ENCODE measurements at regions not wholly inside any gene's neighbourhood (a gene's known extent, or its start where the extent isn't known, plus 50 kb on each side); places are given as distances from the start of the nearest gene placed in this dataset.

- no peak overlapping the region for H3K27ac ChIP-seq (ENCODE audit: low read depth, low read length)
- H3K4me3 ChIP-seq (ENCODE audit: low read depth, low read length) = no peak overlapping the region
- TF ChIP-seq CTCF (IDR thresholded peaks at IDR 0.05; ENCODE audit: low read depth, low read length) = no peak
- ChIA-PET POLR2A (no interaction called here), CTCF (no interaction called here)
- no peaks in the 10 kb centered on the region for H3K9me3 ChIP-seq (ENCODE audit: control insufficient read depth, insufficient read depth, low read length)
- no peaks in the 10 kb centered on the region for H3K27me3 ChIP-seq (ENCODE audit: control insufficient read depth, insufficient read depth, low read length)
- DNase-seq (ENCODE audit: low read depth, low spot score) = no peak
These were observed 396.4 kb downstream of the CDK5RAP2 start for GRCh38 chr9:120183615-120184014.

GRCh38 chr9:120182011-120182410 lies 398.0 kb downstream of the CDK5RAP2 start:
- TF ChIP-seq CTCF (IDR thresholded peaks at IDR 0.05; ENCODE audit: low read depth, low read length) = no peak
- DNase-seq (ENCODE audit: low read depth, low spot score) = no peak
- ChIA-PET CTCF (no interaction called here), POLR2A (no interaction called here)
- H3K27ac ChIP-seq (ENCODE audit: low read depth, low read length) = no peak overlapping the region
- H3K4me3 ChIP-seq (ENCODE audit: low read depth, low read length) = no peak overlapping the region
- no peaks in the 10 kb centered on the region for H3K27me3 ChIP-seq (ENCODE audit: control insufficient read depth, insufficient read depth, low read length)
- H3K9me3 ChIP-seq (ENCODE audit: control insufficient read depth, insufficient read depth, low read length) = no peaks in the 10 kb centered on the region

- TF ChIP-seq CTCF (IDR thresholded peaks at IDR 0.05; ENCODE audit: low read depth, low read length) = no peak
- CTCF ChIA-PET = no interaction called here
These were observed 402.8 kb downstream of the CDK5RAP2 start for GRCh38 chr9:120177121-120177520.

GRCh38 chr9:120175031-120175430 lies 404.9 kb downstream of the CDK5RAP2 start:
- no peak for DNase-seq (ENCODE audit: low read depth, low spot score)
- H3K9me3 ChIP-seq (ENCODE audit: control insufficient read depth, insufficient read depth, low read length) = no peaks in the 10 kb centered on the region
- POLR2A ChIA-PET = no interaction called here
- no peaks in the 10 kb centered on the region for H3K27me3 ChIP-seq (ENCODE audit: control insufficient read depth, insufficient read depth, low read length)
- H3K4me3 ChIP-seq (ENCODE audit: low read depth, low read length) = no peak overlapping the region
- CTCF ChIA-PET = no interaction called here
- TF ChIP-seq CTCF (IDR thresholded peaks at IDR 0.05; ENCODE audit: low read depth, low read length) = no peak
- H3K27ac ChIP-seq (ENCODE audit: low read depth, low read length) = no peak overlapping the region

More at GRCh38 chr9:120177121-120177520, 402.8 kb downstream of the CDK5RAP2 start:
- no peaks in the 10 kb centered on the region for H3K9me3 ChIP-seq (ENCODE audit: control insufficient read depth, insufficient read depth, low read length)
- H3K27ac ChIP-seq (ENCODE audit: low read depth, low read length) = no peak overlapping the region
- H3K4me3 ChIP-seq (ENCODE audit: low read depth, low read length) = no peak overlapping the region
- no peaks in the 10 kb centered on the region for H3K27me3 ChIP-seq (ENCODE audit: control insufficient read depth, insufficient read depth, low read length)
- POLR2A ChIA-PET = no interaction called here
- DNase-seq (ENCODE audit: low read depth, low spot score) = no peak

GRCh38 chr9:120161776-120162175 lies 418.2 kb downstream of the CDK5RAP2 start:
- POLR2A ChIA-PET = no interaction called here
- Histone ChIP-seq H3K9me3 (ENCODE audit: control insufficient read depth, insufficient read depth, low read length) (no peaks in the 10 kb centered on the region; the same call in 1 of the 2 replicates), H3K27me3 (ENCODE audit: control insufficient read depth, insufficient read depth, low read length) (no peaks in the 10 kb centered on the region), H3K4me3 (ENCODE audit: low read depth, low read length) (no peak overlapping the region), H3K27ac (ENCODE audit: low read depth, low read length) (no peak overlapping the region)
- TF ChIP-seq CTCF (IDR thresholded peaks at IDR 0.05; ENCODE audit: low read depth, low read length) = no peak
- no peak for DNase-seq (ENCODE audit: low read depth, low spot score)
- CTCF ChIA-PET = no interaction called here

All from AG04450 (cell line).